ENCODE measurements at regions not wholly inside any gene's neighbourhood (a gene's known extent, or its start where the extent isn't known, plus 50 kb on each side); places are given as distances from the start of the nearest gene placed in this dataset.
"Not testable (repeated sequence)": the region's sequence is repeated elsewhere in the genome, so short reads cannot be mapped to it uniquely, and the experiment has no call there.

DNA sequence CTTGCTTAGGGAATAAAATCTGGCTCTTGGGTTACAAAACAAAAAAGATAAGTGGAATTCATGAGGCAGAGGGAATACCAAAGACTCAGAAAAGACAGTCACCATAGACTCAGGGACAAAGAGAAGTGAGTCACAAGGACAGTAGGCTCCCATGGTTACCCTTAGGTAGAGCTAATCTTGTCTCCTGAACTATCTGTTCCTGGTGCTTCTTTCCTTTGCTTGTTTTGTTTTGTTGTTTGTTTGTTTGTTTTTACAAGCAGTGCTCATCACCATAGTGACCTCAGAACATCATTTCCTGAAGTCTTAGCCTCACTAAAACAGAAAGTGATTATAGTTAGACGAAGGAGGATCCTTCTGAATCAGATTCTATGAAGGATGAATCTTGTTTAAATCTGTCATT is 142.3 kb upstream of the SOX21 start:
- TF ChIP-seq, protein P1, sequence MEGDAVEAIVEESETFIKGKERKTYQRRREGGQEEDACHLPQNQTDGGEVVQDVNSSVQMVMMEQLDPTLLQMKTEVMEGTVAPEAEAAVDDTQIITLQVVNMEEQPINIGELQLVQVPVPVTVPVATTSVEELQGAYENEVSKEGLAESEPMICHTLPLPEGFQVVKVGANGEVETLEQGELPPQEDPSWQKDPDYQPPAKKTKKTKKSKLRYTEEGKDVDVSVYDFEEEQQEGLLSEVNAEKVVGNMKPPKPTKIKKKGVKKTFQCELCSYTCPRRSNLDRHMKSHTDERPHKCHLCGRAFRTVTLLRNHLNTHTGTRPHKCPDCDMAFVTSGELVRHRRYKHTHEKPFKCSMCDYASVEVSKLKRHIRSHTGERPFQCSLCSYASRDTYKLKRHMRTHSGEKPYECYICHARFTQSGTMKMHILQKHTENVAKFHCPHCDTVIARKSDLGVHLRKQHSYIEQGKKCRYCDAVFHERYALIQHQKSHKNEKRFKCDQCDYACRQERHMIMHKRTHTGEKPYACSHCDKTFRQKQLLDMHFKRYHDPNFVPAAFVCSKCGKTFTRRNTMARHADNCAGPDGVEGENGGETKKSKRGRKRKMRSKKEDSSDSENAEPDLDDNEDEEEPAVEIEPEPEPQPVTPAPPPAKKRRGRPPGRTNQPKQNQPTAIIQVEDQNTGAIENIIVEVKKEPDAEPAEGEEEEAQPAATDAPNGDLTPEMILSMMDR (IDR thresholded peaks at IDR 0.05; ENCODE audit: control insufficient read depth, extremely low read depth, insufficient read depth) = no peak
- no peak for DNase-seq (ENCODE audit: low read depth)
- H3K4me3 ChIP-seq (ENCODE audit: low read depth, low read length) = no peak overlapping the region

DNA sequence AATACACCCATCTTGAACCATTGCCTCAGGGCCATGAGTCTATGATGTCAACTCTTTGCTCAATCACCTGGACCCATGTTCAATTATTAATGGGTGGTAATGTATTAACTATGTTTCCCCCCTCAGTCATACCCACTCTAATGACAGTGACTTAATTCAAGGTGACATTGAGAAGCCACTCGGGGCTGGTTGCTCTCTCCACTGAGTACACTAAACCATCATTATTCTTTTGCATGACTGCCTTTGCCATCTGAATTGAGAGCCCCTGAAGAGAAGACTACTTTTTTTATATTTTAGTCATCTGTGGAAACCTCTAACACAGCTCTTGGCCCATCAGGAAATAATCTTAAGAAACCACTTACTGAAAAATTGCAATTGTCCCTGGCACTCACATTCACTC is 139.2 kb upstream of the SOX21 start:
- no peak overlapping the region for H3K4me3 ChIP-seq (ENCODE audit: low read depth, low read length)
- TF ChIP-seq, protein P1 (IDR thresholded peaks at IDR 0.05; ENCODE audit: control insufficient read depth, extremely low read depth, insufficient read depth) = no peak

DNA sequence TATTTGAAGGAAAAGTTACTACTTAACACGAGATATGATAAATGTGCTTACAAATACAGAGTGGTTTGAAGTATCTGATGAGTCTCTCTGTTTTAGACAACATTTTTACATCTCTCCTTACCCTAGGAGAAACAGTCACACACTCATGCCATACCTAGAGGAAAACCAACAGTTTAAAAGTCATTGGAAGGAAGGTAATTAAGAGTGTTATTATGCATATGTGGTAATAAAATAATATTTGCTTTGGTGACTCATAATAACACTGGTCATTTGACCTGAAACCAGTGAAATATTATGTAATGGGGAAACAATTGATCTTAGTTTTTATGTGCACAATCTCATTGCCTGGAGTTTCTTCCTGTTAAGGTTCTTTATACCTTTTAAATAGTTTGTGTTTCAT is 136.9 kb upstream of the SOX21 start:
- H3K4me3 ChIP-seq (ENCODE audit: low read depth, low read length) = no peak overlapping the region
- DNase-seq (ENCODE audit: low read depth) = no peak
- TF ChIP-seq, protein P1 (IDR thresholded peaks at IDR 0.05; ENCODE audit: control insufficient read depth, extremely low read depth, insufficient read depth) = no peak

More for the DNA sequence above, 139.2 kb upstream of the SOX21 start:
- no peak for DNase-seq (ENCODE audit: low read depth)

DNA sequence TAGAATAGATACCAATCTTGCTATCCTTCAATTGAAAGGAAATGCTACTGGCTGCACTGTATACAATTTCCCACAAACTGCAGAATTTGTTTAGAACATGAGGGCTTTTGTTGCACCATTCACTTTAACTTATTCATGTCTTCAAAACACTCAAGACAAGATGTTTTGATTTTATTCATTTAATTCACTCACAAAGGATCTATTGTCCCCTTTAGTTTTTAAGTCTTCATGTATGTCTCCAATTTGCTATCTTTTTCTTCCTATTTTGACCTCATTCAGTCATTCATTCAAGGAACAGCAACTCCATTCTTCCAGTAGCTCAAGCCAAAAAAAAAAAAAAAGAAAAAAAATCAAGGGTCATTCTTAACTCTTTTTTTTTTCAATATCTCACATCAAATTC is 130.6 kb upstream of the SOX21 start:
- no peak overlapping the region for H3K4me3 ChIP-seq (ENCODE audit: low read depth, low read length)
- DNase-seq (ENCODE audit: low read depth) = no peak
- TF ChIP-seq, protein P1 (IDR thresholded peaks at IDR 0.05; ENCODE audit: control insufficient read depth, extremely low read depth, insufficient read depth) = no peak

DNA sequence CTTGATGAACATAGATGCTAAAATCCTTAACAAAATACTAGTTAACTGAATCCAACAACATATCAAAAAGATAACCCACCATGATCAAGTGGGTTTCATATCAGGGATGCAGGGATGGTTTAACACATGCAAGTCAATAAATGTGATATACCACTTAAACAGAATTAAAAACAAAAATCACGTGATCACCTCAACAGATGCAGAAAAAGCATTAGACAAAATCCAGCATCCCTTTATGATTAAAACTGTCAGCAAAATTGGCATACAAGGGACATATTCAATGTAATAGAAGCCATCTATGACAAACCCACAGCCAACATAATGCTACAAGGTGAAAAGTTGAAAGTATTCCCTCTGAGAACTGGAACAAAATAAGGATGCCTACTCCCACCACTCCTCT is 124.7 kb upstream of the SOX21 start:
- DNase-seq (ENCODE audit: low read depth) = not testable (repeated sequence)

DNA sequence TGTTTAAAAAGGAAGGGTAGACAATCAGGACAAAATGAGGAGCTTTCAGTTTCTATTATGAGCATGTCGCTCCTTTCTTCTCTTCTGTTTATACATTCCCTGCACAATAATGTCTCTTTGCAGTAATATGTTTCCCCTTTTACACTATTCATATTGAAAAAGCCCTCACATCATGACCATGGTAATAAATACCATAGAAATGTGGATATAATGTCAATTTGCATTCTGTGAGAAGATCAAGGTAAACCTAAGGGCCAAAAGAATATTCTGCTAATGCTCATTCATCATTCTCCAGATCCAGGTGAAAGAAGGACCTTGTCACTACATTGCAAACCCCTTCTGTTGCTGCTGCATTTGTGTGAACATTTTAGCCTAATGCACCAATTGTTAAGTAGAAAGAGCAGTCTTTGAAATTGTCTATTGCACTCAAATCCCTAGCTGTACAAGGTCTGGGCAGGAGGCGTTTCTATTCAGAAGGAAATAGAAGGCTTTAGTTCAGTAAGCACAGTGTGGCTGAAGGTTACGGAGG is 117.6 kb upstream of the SOX21 start:
- no peak for DNase-seq (ENCODE audit: low read depth)
- TF ChIP-seq, protein P1 (IDR thresholded peaks at IDR 0.05; ENCODE audit: control insufficient read depth, extremely low read depth, insufficient read depth) = no peak
- no peak overlapping the region for H3K4me3 ChIP-seq (ENCODE audit: low read depth, low read length)

More for the DNA sequence above, 124.7 kb upstream of the SOX21 start:
- not testable (repeated sequence) for H3K4me3 ChIP-seq (ENCODE audit: low read depth, low read length)

DNA sequence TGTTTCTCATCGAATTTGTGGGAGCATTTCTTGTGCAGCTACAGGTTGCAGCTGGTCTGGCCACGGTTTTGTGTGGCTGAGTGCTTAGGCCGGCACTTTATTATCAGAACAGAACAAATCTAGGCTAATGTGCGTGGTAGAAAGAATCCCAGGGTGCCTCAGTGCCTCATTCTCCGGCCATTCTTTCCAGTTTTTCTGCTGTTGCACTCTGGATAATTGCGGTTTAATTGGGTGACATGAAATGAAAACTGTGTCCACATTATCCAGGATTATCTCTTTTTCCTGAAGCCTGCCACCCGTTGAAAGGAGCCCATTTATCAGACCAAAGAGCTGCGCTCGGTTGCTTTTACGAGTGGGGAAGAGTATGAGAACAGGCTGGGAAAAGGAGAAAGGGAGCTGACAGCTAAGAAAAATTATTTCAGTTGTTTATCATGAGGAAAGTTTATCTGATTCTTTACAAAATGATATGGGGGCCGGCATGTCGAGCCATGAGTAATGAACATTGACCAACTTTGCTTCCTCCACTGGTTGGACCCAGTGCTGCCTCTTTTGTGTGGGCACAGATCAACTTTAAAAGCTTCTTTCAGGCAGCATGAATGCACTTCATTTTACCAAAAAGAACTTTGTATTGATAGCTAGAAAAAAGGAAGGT is 117.0 kb upstream of the SOX21 start:
- DNase-seq (ENCODE audit: low read depth) = no peak
- H3K4me3 ChIP-seq (ENCODE audit: low read depth, low read length) = no peak overlapping the region
- TF ChIP-seq, protein P1 (IDR thresholded peaks at IDR 0.05; ENCODE audit: control insufficient read depth, extremely low read depth, insufficient read depth) = no peak

Data from LNCaP clone FGC (cell line).